Cardiac muscle cell (in vitro differentiated cells and primary cell): ENCODE measurements at regions not wholly inside any gene's neighbourhood (a gene's known extent, or its start where the extent isn't known, plus 50 kb on each side); places are given as distances from the start of the nearest gene placed in this dataset.

Source experiments
- DNase-seq, 2 donors: peaks; one replicate each; pipeline versions ENCODE4 v3.0.0 to v3.0.0-alpha.2; 2010 to 2017; ENCODE audit warnings: low read depth in 1 of 2, low spot score in 1 of 2
- H3K27ac ChIP-seq: fragments of 200-600 bp; sonication (generic); 2 replicates; pipeline ENCODE4 v1.5.1; 2016
- H3K27me3 ChIP-seq: fragments of 200-600 bp; sonication (generic); 2 replicates; pipeline ENCODE4 v1.6.0; 2016; ENCODE audit warnings: control low read depth
- H3K36me3 ChIP-seq: fragments of 200-600 bp; sonication (generic); 2 replicates; pipeline ENCODE4 v1.5.1; 2016; ENCODE audit warnings: control low read depth
- H3K4me1 ChIP-seq: fragments of 200-600 bp; sonication (generic); 2 replicates; pipeline ENCODE4 v1.8.1; 2017; ENCODE audit warnings: low read depth, mild to moderate bottlenecking, mixed run types
- H3K4me3 ChIP-seq: fragments of 200-600 bp; sonication (generic); 2 replicates; pipeline ENCODE4 v1.5.1; 2016; ENCODE audit warnings: mild to moderate bottlenecking
- H3K9me3 ChIP-seq: fragments of 200-600 bp; sonication (generic); 2 replicates; pipeline ENCODE4 v1.5.1; 2017; ENCODE audit warnings: low read depth, mild to moderate bottlenecking, control low read depth
- CTCF ChIP-seq: IDR thresholded peaks from 2 replicates; pipeline ENCODE4 v1.5.1; 2012; ENCODE audit warnings: low read depth, mild to moderate bottlenecking, low read length

GRCh38 chr10:131692176-131692575, 208.6 kb upstream of the PPP2R2D start:
- H3K9me3 ChIP-seq, result no peaks in the 10 kb centered on the region
- DNase-seq, result no peak
- H3K4me1 ChIP-seq, result no peaks in the 10 kb centered on the region
- H3K27me3 ChIP-seq, result peaks cover 5% of the 10 kb centered on the region
- no peak overlapping the region for H3K4me3 ChIP-seq
- TF ChIP-seq CTCF, result no peak
- H3K27ac ChIP-seq, result no peak overlapping the region
- no peaks in the 10 kb centered on the region for H3K36me3 ChIP-seq

- Histone ChIP-seq H3K9me3 (no peaks in the 10 kb centered on the region), H3K36me3 (no peaks in the 10 kb centered on the region), H3K27me3 (peaks cover 5% of the 10 kb centered on the region), H3K4me3 (no peak overlapping the region), H3K27ac (no peak overlapping the region), H3K4me1 (no peaks in the 10 kb centered on the region)
- DNase-seq, result no peak
- no peak for TF ChIP-seq CTCF
These were observed 208.0 kb upstream of the PPP2R2D start for GRCh38 chr10:131692686-131693334.

GRCh38 chr10:131693766-131694165, 207.0 kb upstream of the PPP2R2D start:
- peaks cover 5% of the 10 kb centered on the region for H3K27me3 ChIP-seq
- no peaks in the 10 kb centered on the region for H3K9me3 ChIP-seq
- no peak overlapping the region for H3K4me3 ChIP-seq
- H3K27ac ChIP-seq, result no peak overlapping the region
- H3K4me1 ChIP-seq, result no peaks in the 10 kb centered on the region
- no peaks in the 10 kb centered on the region for H3K36me3 ChIP-seq
- no peak for TF ChIP-seq CTCF
- no peak for DNase-seq

- H3K27me3 ChIP-seq, result peaks cover 5% of the 10 kb centered on the region
- no peak for TF ChIP-seq CTCF
- H3K4me3 ChIP-seq, result no peak overlapping the region
- H3K9me3 ChIP-seq, result no peaks in the 10 kb centered on the region
- H3K4me1 ChIP-seq, result no peaks in the 10 kb centered on the region
- H3K27ac ChIP-seq, result no peak overlapping the region
- no peaks in the 10 kb centered on the region for H3K36me3 ChIP-seq
- no peak for DNase-seq
These were observed 206.5 kb upstream of the PPP2R2D start for GRCh38 chr10:131694168-131694780.

GRCh38 chr10:131694781-131695495, 205.9 kb upstream of the PPP2R2D start:
- Histone ChIP-seq H3K4me1 (no peaks in the 10 kb centered on the region), H3K27me3 (peaks cover 5% of the 10 kb centered on the region), H3K4me3 (no peak overlapping the region), H3K36me3 (no peaks in the 10 kb centered on the region), H3K27ac (no peak overlapping the region), H3K9me3 (no peaks in the 10 kb centered on the region)
- DNase-seq, result no peak
- TF ChIP-seq CTCF, result no peak
